GM23248 (cell line): ENCODE measurements at regions not wholly inside any gene's neighbourhood (a gene's known extent, or its start where the extent isn't known, plus 50 kb on each side); places are given as distances from the start of the nearest gene placed in this dataset.

Experiments used
- EZH2 ChIP-seq: fragments of 200-600 bp; sonication (generic); IDR thresholded peaks from 2 replicates; pipeline ENCODE4 v1.6.1; 2018; ENCODE audit warnings: antibody characterized with exemption, mild to moderate bottlenecking; ENCODE audit not compliant: insufficient read depth, poor library complexity, severe bottlenecking
- EZH2phosphoT487 ChIP-seq: fragments of 200-600 bp; sonication (generic); IDR thresholded peaks from 2 replicates; pipeline ENCODE4 v1.6.1; 2018; ENCODE audit warnings: antibody characterized with exemption, moderate library complexity, mild to moderate bottlenecking, low read depth; ENCODE audit not compliant: insufficient read depth

DNA sequence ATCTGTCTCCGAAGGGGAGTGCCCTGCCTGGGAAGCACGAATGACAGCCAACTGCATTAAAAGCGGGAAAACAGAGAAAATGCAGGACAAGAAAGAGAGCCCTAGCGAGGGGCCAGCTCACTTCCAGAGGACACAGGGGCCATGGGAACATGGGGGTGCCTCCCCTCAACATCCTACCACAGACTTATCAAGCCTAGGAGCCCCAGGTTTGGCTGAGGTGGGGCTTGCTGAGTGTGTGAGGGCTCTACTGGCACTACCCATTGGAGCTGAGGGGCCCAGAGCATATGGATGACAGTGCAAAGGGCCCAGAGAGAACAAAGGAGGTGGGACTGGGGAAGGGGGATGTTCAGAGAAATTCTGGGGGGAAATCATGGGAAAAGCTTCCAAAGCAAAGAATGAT lies 101.8 kb downstream of the PJA1 start:
- TF ChIP-seq EZH2phosphoT487 (no peak), EZH2 (no peak)
